OCI-LY7 (cell line): ENCODE measurements at regions not wholly inside any gene's neighbourhood (a gene's known extent, or its start where the extent isn't known, plus 50 kb on each side); places are given as distances from the start of the nearest gene placed in this dataset.

Source experiments
- EZH2phosphoT487 ChIP-seq: fragments of 200-600 bp; sonication (generic); IDR thresholded peaks from 2 replicates; pipeline ENCODE4 v1.6.1; 2018; ENCODE audit warnings: low read depth, borderline replicate concordance, mild to moderate bottlenecking, mixed run types, antibody characterized with exemption, low read length, moderate library complexity, mixed read lengths
- TF ChIP-seq, protein P1 (sequence below): fragments of 200-600 bp; sonication (generic); conservative IDR thresholded peaks from 2 replicates; pipeline ENCODE4 v1.5.1; 2014; ENCODE audit warnings: mild to moderate bottlenecking, antibody characterized with exemption, low read length, moderate library complexity, mixed read lengths

DNA sequence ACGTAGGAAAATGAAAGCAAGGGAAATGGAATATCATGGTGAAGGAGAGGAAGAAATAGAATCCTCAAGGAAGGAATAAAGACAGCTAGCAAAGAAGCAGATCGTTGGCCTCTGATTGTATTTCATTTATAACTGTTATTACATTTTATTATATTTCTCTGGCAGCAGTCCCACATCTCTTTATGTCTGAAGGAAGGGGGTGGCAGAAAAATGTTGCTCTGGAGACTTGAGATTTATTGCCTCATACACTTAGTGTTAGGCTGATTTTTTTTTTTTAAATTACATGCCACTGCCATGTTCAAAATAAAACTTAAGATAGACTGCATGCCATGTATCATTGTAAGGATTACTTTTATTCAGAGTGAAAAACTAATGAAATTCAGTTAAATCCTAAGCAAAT, 971.7 kb upstream of the CHORDC1 start:
- TF ChIP-seq, protein P1, sequence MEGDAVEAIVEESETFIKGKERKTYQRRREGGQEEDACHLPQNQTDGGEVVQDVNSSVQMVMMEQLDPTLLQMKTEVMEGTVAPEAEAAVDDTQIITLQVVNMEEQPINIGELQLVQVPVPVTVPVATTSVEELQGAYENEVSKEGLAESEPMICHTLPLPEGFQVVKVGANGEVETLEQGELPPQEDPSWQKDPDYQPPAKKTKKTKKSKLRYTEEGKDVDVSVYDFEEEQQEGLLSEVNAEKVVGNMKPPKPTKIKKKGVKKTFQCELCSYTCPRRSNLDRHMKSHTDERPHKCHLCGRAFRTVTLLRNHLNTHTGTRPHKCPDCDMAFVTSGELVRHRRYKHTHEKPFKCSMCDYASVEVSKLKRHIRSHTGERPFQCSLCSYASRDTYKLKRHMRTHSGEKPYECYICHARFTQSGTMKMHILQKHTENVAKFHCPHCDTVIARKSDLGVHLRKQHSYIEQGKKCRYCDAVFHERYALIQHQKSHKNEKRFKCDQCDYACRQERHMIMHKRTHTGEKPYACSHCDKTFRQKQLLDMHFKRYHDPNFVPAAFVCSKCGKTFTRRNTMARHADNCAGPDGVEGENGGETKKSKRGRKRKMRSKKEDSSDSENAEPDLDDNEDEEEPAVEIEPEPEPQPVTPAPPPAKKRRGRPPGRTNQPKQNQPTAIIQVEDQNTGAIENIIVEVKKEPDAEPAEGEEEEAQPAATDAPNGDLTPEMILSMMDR = no peak
- TF ChIP-seq EZH2phosphoT487 = no peak
